H1 (cell line): ENCODE measurements at regions not wholly inside any gene's neighbourhood (a gene's known extent, or its start where the extent isn't known, plus 50 kb on each side); places are given as distances from the start of the nearest gene placed in this dataset.

Source experiments
- CTCF ChIA-PET: fragments of 300-600 bp; sonication (Branson Sonifier 250); formaldehyde crosslinking; loops from one replicate; lab custom pipeline; 2021; ENCODE audit not compliant: partially characterized antibody; lab: Charles Lee
- POLR2A ChIA-PET: fragments of 300-600 bp; sonication (Branson Sonifier 250); formaldehyde crosslinking; loops from one replicate; lab custom pipeline; 2021; ENCODE audit warnings: inconsistent platforms; ENCODE audit not compliant: partially characterized antibody; lab: Charles Lee
- DNase-seq, 2 experiments: peaks; one replicate each; pipeline versions ENCODE4 v3.0.0 to v3.0.0-alpha.2; 2010 to 2022; ENCODE audit warnings: low spot score in 2 of 2, low read depth in 1 of 2, mixed read lengths in 1 of 2
- FAIRE-seq: peaks from 2 replicates; lab custom pipeline; 2011; peaks lifted over from hg19 to GRCh38; lab: Jason Lieb, UNC
- H2AFZ ChIP-seq: 2 replicates; pipeline ENCODE4 v1.8.1; 2012; ENCODE audit warnings: low read length, inconsistent platforms
- H2AK5ac ChIP-seq: 2 replicates; pipeline ENCODE4 v1.6.1; 2013; ENCODE audit warnings: low read depth, low read length
- H2BK120ac ChIP-seq: replicated peaks from 2 replicates; pipeline ENCODE3; 2013; ENCODE audit warnings: low read depth, low read length, inconsistent platforms
- H2BK12ac ChIP-seq: 2 replicates; pipeline ENCODE4 v1.6.1; 2013; ENCODE audit warnings: low read depth, low read length
- H2BK15ac ChIP-seq: 2 replicates; pipeline ENCODE4 v1.6.1; 2013; ENCODE audit warnings: low read length
- H2BK20ac ChIP-seq: 2 replicates; pipeline ENCODE4 v1.6.1; 2013; ENCODE audit warnings: low read length
- H2BK5ac ChIP-seq: 2 replicates; pipeline ENCODE4 v1.6.1; 2013; ENCODE audit warnings: low read depth, low read length
- H3K14ac ChIP-seq: 2 replicates; pipeline ENCODE4 v1.6.1; 2013; ENCODE audit warnings: inconsistent platforms; ENCODE audit not compliant: insufficient read length
- H3K18ac ChIP-seq: 2 replicates; pipeline ENCODE4 v1.6.1; 2013; ENCODE audit warnings: low read length; ENCODE audit errors: extremely low read depth
- H3K23ac ChIP-seq: 2 replicates; pipeline ENCODE4 v1.6.1; 2013; ENCODE audit warnings: inconsistent platforms; ENCODE audit not compliant: insufficient read length
- H3K23me2 ChIP-seq: 2 replicates; pipeline ENCODE4 v1.6.1; 2013; ENCODE audit warnings: low read depth, low read length
- H3K27ac ChIP-seq: 2 replicates; pipeline ENCODE4 v1.6.1; 2011; ENCODE audit warnings: low read depth, low read length, inconsistent platforms
- H3K27me3 ChIP-seq, 4 experiments: replicated peaks in 1 of 4; 1 replicate in 1 of 4; 2 replicates in 3 of 4; pipeline versions ENCODE4 v1.6.1 to v1.8.1; 2011 to 2013; ENCODE audit warnings: low read length in 3 of 4, mild to moderate bottlenecking in 3 of 4, inconsistent platforms in 2 of 4, mixed read lengths in 2 of 4, moderate library complexity in 1 of 4; ENCODE audit not compliant: control insufficient read depth in 3 of 4, insufficient read depth in 3 of 4; ENCODE audit errors: extremely low read depth in 1 of 4
- H3K36me3 ChIP-seq, 4 experiments: 2 replicates each; pipeline versions ENCODE4 v1.6.1 to v1.8.1; 2011 to 2013; ENCODE audit warnings: mild to moderate bottlenecking in 4 of 4, low read length in 3 of 4, moderate library complexity in 2 of 4, control low read depth in 1 of 4, inconsistent platforms in 1 of 4; ENCODE audit not compliant: insufficient read depth in 4 of 4, control insufficient read depth in 2 of 4
- H3K4ac ChIP-seq: replicated peaks from 2 replicates; pipeline ENCODE3; 2013; ENCODE audit warnings: low read length, low read depth, mixed read lengths, inconsistent platforms; ENCODE audit not compliant: insufficient read length
- H3K4me1 ChIP-seq, 4 experiments: replicated peaks in 1 of 4; 1 replicate in 1 of 4; 2 replicates in 3 of 4; pipeline versions ENCODE4 v1.6.1 to v1.8.1; 2011 to 2013; ENCODE audit warnings: low read length in 3 of 4, inconsistent platforms in 2 of 4, mixed read lengths in 1 of 4; ENCODE audit not compliant: insufficient read depth in 4 of 4, control insufficient read depth in 3 of 4
- H3K4me2 ChIP-seq, 2 experiments: 2 replicates each; pipeline versions ENCODE4 v1.6.1 to v1.8.1; 2011 to 2013; ENCODE audit warnings: low read depth in 2 of 2, low read length in 2 of 2, control low read depth in 1 of 2, inconsistent platforms in 1 of 2, mild to moderate bottlenecking in 1 of 2; ENCODE audit not compliant: insufficient read depth in 1 of 2
- H3K4me3 ChIP-seq, 4 experiments: fragments of 200-600, 300-600 bp in 1 of 4; sonication (generic), shearing (Covaris generic), sonication (Bioruptor Twin) in 1 of 4; 2 replicates each; pipeline versions ENCODE4 v1.5.1 to v1.8.1; 2011 to 2016; ENCODE audit warnings: low read length in 4 of 4, low read depth in 3 of 4, control low read depth in 2 of 4, inconsistent platforms in 2 of 4, mild to moderate bottlenecking in 2 of 4, mixed read lengths in 1 of 4, moderate library complexity in 1 of 4; ENCODE audit not compliant: insufficient read depth in 2 of 4; ENCODE audit errors: extremely low read depth in 1 of 4
- H3K56ac ChIP-seq: replicated peaks from 2 replicates; pipeline ENCODE3; 2013; ENCODE audit warnings: low read depth, mild to moderate bottlenecking, mixed read lengths, low read length, inconsistent platforms; ENCODE audit not compliant: insufficient read length
- H3K79me1 ChIP-seq: 2 replicates; pipeline ENCODE4 v1.6.1; 2013; ENCODE audit warnings: low read depth, low read length, control low read depth
- H3K79me2 ChIP-seq, 2 experiments: 2 replicates each; pipeline versions ENCODE4 v1.6.1 to v1.8.1; 2012 to 2013; ENCODE audit warnings: low read length in 2 of 2, mild to moderate bottlenecking in 2 of 2, inconsistent platforms in 1 of 2; ENCODE audit not compliant: insufficient read depth in 2 of 2, control insufficient read depth in 1 of 2
- H3K9ac ChIP-seq, 4 experiments: replicated peaks in 1 of 4; 1 replicate in 1 of 4; 2 replicates in 3 of 4; pipeline versions ENCODE4 v1.6.1 to v1.8.1; 2011 to 2013; ENCODE audit warnings: low read depth in 3 of 4, low read length in 3 of 4, control low read depth in 2 of 4, mild to moderate bottlenecking in 2 of 4, moderate library complexity in 2 of 4, inconsistent platforms in 1 of 4; ENCODE audit errors: extremely low read depth in 1 of 4
- H3K9me3 ChIP-seq, 2 experiments: 2 replicates each; pipeline versions ENCODE4 v1.6.1 to v1.8.1; 2012 to 2013; ENCODE audit warnings: mild to moderate bottlenecking in 2 of 2, moderate library complexity in 2 of 2, control low read depth in 1 of 2, inconsistent platforms in 1 of 2, low read depth in 1 of 2, low read length in 1 of 2, mixed read lengths in 1 of 2; ENCODE audit not compliant: insufficient read depth in 2 of 2
- H4K20me1 ChIP-seq, 2 experiments: replicated peaks in 1 of 2; 2 replicates each; pipeline versions ENCODE3 to v1.8.1; 2011 to 2013; ENCODE audit warnings: inconsistent platforms in 2 of 2, low read length in 2 of 2, mild to moderate bottlenecking in 1 of 2; ENCODE audit not compliant: insufficient read depth in 2 of 2, control insufficient read depth in 1 of 2
- H4K5ac ChIP-seq: 2 replicates; pipeline ENCODE4 v1.6.1; 2013; ENCODE audit warnings: low read length, low read depth, mixed read lengths, inconsistent platforms; ENCODE audit not compliant: insufficient read length
- H4K8ac ChIP-seq: 2 replicates; pipeline ENCODE4 v1.8.0; 2013; ENCODE audit warnings: mild to moderate bottlenecking, moderate library complexity, low read length, inconsistent platforms; ENCODE audit not compliant: insufficient read depth; ENCODE audit errors: extremely low read depth
- H4K91ac ChIP-seq: replicated peaks from 2 replicates; pipeline ENCODE3; 2013; ENCODE audit warnings: low read length, mixed read lengths, inconsistent platforms; ENCODE audit not compliant: insufficient read length
- CBX5 ChIP-seq: fragments of 300-800, 300-1000 bp; sonication (generic); IDR thresholded peaks from 2 replicates; pipeline ENCODE4 v1.7.1; 2016; ENCODE audit warnings: antibody characterized with exemption, low read length, low read depth
- CHD2 ChIP-seq: IDR thresholded peaks from 2 replicates; pipeline ENCODE4 v1.6.1; 2012; ENCODE audit warnings: low read length, improper control_type of control experiment
- EZH2 ChIP-seq: fragments of 200-600 bp; sonication (generic); IDR thresholded peaks from 2 replicates; pipeline ENCODE4 v1.7.1; 2012; ENCODE audit warnings: low read depth, mild to moderate bottlenecking, moderate library complexity, low read length, inconsistent platforms; ENCODE audit not compliant: severe bottlenecking
- JUN ChIP-seq: IDR thresholded peaks from 2 replicates; pipeline ENCODE4 v1.6.1; 2011; ENCODE audit warnings: low read depth, mild to moderate bottlenecking, improper control_type of control experiment, low read length
- JUND ChIP-seq: IDR thresholded peaks from 2 replicates; pipeline ENCODE4 v1.6.1; 2011; ENCODE audit warnings: mild to moderate bottlenecking, improper control_type of control experiment, low read length
- KDM1A ChIP-seq: fragments of 200-600, 300-600 bp; sonication (generic); IDR thresholded peaks from 2 replicates; pipeline ENCODE4 v1.7.1; 2016; ENCODE audit warnings: mild to moderate bottlenecking, low read length, borderline replicate concordance
- MAFK ChIP-seq: IDR thresholded peaks from 2 replicates; pipeline ENCODE4 v1.6.1; 2012; ENCODE audit warnings: low read depth, mild to moderate bottlenecking, improper control_type of control experiment, low read length
- RBBP5 ChIP-seq: IDR thresholded peaks from 2 replicates; pipeline ENCODE4 v1.7.1; 2012; ENCODE audit warnings: low read depth, mild to moderate bottlenecking, inconsistent platforms, low read length, moderate library complexity, borderline replicate concordance
- SUZ12 ChIP-seq: fragments of 200-600 bp; sonication (generic); IDR thresholded peaks from 2 replicates; pipeline ENCODE4 v1.6.1; 2012; ENCODE audit warnings: mild to moderate bottlenecking, inconsistent platforms, low read length, moderate library complexity, mixed read lengths
- TEAD4 ChIP-seq: IDR thresholded peaks from 2 replicates; pipeline ENCODE4 v1.6.1; 2012; ENCODE audit warnings: low read depth, low read length, inconsistent platforms, mixed read lengths
- ZNF274 ChIP-seq: IDR thresholded peaks from 2 replicates; pipeline ENCODE4 v1.7.0; 2012; ENCODE audit warnings: low read length, borderline replicate concordance; ENCODE audit errors: extremely low read depth
- WGBS, 2 experiments: shearing (Covaris generic) in 1 of 2; methylation state at CpG; one replicate each; pipeline versions ENCODE4 v1.1.6 to v1.1.7; 2013 to 2015; ENCODE audit warnings: low lambda C conversion rate in 2 of 2, mixed read lengths in 2 of 2, inconsistent platforms in 1 of 2, low coverage in 1 of 2, missing lambda C conversion rate in 1 of 2; ENCODE audit not compliant: insufficient replicate concordance in 2 of 2, insufficient coverage in 1 of 2, insufficient read length in 1 of 2; ENCODE audit errors: extremely low coverage in 1 of 2, missing lambda C conversion rate in 1 of 2; 5-methylcytosine and 5-hydroxymethylcytosine counted together

DNA sequence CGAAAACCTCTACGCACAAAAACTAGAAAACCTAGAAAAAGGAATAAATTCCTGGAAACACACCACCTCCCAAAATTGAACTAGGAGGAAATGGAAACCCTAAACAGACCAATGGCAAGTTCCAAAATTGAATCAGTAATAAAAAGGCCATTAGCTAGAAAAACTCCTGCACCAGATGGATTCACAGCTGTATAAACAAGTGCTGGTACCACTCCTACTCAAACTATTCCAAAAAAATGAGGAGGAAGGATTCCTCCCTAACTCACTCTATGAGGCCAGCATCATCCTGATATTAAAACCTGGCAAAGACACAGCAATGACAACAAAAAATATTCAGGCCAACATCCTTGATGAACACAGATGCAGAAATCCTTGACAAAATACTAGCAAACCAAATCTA lies 228.2 kb downstream of the CHRM2 start:
- Histone ChIP-seq H4K20me1 (no peaks in the 10 kb centered on the region), H3K4ac (no peak overlapping the region), H3K79me2 (no peaks in the 10 kb centered on the region), H3K9ac (no peak overlapping the region), H3K27me3 (no peaks in the 10 kb centered on the region), H3K23me2 (no peaks in the 10 kb centered on the region), H4K8ac (no peak overlapping the region), H3K36me3 (no peaks in the 10 kb centered on the region), H3K79me1 (no peaks in the 10 kb centered on the region), H4K5ac (no peak overlapping the region), H2BK20ac (no peak overlapping the region), H2AFZ (no peak overlapping the region), H2BK12ac (no peak overlapping the region), H3K4me2 (no peak overlapping the region), H3K27ac (no peak overlapping the region), H3K18ac (no peak overlapping the region), H2BK5ac (no peak overlapping the region), H3K4me1 (peaks cover 0 to 3% (median 0%) of the 10 kb centered on the region in 4 experiments; a peak in 1 of 7 replicates), H3K56ac (no peak overlapping the region), H4K91ac (no peak overlapping the region), H3K23ac (no peak overlapping the region), H2AK5ac (no peak overlapping the region), H3K14ac (no peak overlapping the region), H3K4me3 (no peak overlapping the region), H2BK15ac (no peak overlapping the region), H2BK120ac (no peak overlapping the region), H3K9me3 (no peaks in the 10 kb centered on the region)
- ChIA-PET POLR2A (no interaction called here), CTCF (interaction anchor here (0.7 kb wide), 1 partner anchor 9 kb away, joined by 3 read pairs; no protein-coding TSS in a partner anchor)
- 97% methylated on average over 2 of the region's 2 CpGs; no CpG with 5 or more reads in 1 of the 2 experiments for WGBS, 2 experiments
- TF ChIP-seq JUN (no peak), RBBP5 (no peak), JUND (no peak), KDM1A (no peak), CBX5 (no peak), CHD2 (no peak), SUZ12 (no peak), EZH2 (no peak), MAFK (no peak), TEAD4 (no peak), ZNF274 (no peak)
- no peak for FAIRE-seq
- no peak for DNase-seq
